A673 (cell line): ENCODE measurements at regions not wholly inside any gene's neighbourhood (a gene's known extent, or its start where the extent isn't known, plus 50 kb on each side); places are given as distances from the start of the nearest gene placed in this dataset.

ENCODE experiments used
- CTCF ChIP-seq: fragments of 300-800, 200-600 bp; sonication (generic); conservative IDR thresholded peaks from 2 replicates; pipeline ENCODE4 v1.5.1; 2017; ENCODE audit warnings: low read depth, mild to moderate bottlenecking, antibody characterized with exemption, low read length, moderate library complexity, mixed read lengths
- EZH2 ChIP-seq: fragments of 200-600 bp; sonication (generic); IDR thresholded peaks from 2 replicates; pipeline ENCODE4 v1.6.1; 2017; ENCODE audit warnings: borderline replicate concordance, low read depth, mild to moderate bottlenecking, mixed read lengths, antibody characterized with exemption, low read length; ENCODE audit not compliant: poor library complexity, severe bottlenecking

GRCh38 chr16:86261379-86261778 lies 248.9 kb upstream of the FOXF1 start:
- no peak for TF ChIP-seq CTCF
- no peak for TF ChIP-seq EZH2
